Stimulated activated CD8-positive, alpha-beta memory T cell treated with anti-CD3 and anti-CD28 coated beads, Interleukin-2, amount 100 ng/mL, for 48 hours (primary cell): ENCODE measurements at regions not wholly inside any gene's neighbourhood (a gene's known extent, or its start where the extent isn't known, plus 50 kb on each side); places are given as distances from the start of the nearest gene placed in this dataset.

Experiments used
- DNase-seq, 2 donors: peaks; one replicate each; pipeline ENCODE4 v3.0.0-alpha.2; 2020; ENCODE audit warnings: low read depth in 2 of 2

DNA sequence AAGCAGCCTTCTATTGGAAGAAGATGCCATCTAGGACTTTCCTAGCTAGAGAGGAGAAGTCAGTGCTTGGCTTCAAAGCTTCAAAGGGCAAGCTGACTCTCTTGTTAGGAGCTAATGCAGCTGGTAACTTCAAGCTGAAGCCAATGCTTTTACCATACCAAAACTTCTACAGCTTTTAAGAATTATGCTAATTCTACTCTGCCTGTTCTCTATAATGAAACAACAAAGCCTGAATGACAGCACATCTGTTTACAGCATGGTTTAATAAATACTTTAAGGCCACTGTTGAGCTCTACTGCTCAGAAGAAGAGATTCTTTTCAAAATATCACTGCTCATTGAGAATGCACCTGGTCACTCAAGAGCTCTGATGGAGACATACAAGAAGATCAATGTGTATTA lies 951.9 kb upstream of the LRRN3 start:
- DNase-seq = no peak

DNA sequence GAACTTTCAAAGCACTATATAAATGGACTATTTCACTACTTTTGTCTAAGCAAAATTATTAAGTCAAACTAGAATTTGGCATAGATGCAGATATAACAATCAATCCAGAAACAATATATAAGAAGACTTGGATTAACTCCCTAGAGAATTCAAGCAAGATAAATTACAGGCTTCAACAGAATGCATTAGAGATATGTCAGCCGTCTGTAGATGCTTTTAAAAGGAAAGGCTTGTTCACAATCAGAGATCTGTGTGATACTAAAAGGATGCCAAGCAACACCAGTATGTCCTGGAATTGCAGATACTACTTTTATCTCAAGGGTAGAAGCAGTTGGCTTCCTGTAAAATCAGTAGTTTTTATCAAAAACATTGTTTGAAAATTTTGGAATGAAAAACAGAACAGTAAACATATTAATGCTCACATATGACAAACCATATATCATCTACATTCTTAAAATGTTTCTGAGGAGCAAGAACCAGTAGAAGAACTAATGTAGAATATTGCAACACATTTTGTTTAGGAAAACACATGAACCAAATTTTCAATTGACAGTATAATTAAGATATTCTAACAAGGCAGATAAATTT lies 947.9 kb upstream of the LRRN3 start:
- no peak for DNase-seq

- no peak for DNase-seq
Observed at GRCh38 chr7:110144599-110144998, 946.3 kb upstream of the LRRN3 start.

- DNase-seq = no peak
Observed at GRCh38 chr7:110148054-110148453, 942.9 kb upstream of the LRRN3 start.

GRCh38 chr7:110153222-110153621 lies 937.7 kb upstream of the LRRN3 start:
- DNase-seq = no peak

DNA sequence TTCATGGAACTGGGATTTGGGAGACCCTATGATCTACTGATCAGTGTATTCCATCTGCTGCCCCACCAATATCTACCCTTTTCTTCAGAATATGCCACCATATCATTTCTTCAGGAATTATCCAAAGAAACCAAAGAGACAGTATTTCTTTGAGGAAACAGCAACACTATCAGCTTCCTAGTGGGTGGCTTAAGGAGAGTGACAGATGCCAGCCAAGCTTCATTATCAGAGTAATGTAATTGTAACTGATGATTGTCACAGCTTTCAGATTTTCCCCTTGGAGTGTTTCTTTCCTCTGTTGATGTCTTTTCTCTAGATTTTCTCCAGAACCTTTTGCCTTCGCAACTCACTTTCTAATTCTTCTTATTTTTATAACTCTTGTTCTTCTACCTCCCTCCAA lies 934.4 kb upstream of the LRRN3 start:
- no peak for DNase-seq

- DNase-seq = no peak
Observed at GRCh38 chr7:110157631-110158362, 933.1 kb upstream of the LRRN3 start.

DNA sequence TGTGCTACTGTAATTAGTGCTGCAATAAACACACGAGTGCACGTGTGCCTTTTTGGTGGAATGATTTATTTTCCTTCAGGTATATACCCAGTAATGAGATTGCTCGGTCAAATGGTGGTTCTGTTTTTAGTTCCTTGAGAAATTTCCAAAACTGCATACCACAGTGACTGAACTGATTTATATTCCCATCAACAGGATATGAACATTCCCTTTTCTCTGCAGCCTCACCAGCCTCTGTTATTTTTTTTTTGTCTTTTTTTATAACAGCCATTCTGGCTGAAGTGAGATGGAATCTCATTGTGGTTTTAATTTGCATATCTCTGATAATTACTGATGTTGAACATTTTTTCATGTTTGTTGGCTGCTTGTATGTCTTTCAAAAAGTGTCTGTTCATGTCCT lies 922.9 kb upstream of the LRRN3 start:
- DNase-seq = no peak

DNA sequence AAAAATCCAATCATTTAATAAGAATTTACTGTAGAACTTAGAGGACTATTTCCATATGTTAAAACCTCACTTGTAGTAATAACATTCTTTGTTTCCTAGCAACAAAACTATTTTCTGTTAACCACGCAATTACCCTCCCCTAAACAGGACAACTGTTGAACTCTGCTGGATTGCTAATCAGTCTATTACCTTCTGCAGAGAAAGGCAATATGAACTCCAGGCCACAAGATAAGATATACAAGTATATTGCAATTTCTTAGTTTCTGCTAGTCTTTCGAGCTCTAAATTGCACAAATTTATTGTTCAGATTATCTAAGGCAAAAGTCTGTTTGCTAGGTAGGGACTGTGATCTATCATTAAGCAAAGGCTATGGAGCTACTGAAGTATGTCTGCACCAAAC lies 920.1 kb upstream of the LRRN3 start:
- no peak for DNase-seq

DNA sequence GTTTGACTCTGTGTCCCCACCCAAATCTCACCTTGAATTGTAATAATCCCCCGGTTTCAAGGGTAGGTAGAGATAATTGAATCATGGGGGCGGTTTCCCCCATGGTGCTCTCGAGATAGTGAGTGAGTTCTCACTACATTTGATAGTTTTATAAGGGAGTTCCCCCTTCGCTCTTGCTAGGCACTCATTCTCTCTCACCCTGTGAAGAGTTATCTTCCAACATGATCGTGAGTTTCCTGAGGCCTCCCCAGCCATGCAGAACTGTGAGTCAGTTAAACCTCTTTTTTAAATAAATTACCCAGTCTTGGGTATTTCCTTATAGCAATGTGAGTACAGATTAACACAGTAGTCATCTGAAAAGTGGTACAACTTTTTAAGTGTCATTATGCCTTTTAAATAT lies 913.5 kb upstream of the LRRN3 start:
- no peak for DNase-seq

- no peak for DNase-seq
Observed at GRCh38 chr7:110179037-110179436, 911.9 kb upstream of the LRRN3 start.

DNA sequence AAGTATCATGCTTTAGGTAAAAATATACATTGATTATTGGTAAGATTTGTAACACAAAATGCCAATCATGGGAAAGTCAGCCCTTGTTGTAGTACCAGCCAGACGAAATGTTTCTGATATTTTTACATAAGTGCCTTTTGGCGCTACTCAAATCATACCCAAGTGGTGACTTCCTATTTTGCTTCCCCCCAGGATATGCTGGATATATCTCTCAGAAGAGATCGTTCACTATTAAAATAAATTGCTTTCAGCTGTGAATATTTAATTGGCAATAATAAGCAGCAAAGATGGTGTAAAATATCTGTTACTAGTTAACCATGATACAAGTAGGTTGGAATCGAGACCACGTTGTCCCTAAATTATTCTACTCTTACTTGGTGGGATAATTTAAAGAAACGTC lies 909.2 kb upstream of the LRRN3 start:
- DNase-seq = no peak

DNA sequence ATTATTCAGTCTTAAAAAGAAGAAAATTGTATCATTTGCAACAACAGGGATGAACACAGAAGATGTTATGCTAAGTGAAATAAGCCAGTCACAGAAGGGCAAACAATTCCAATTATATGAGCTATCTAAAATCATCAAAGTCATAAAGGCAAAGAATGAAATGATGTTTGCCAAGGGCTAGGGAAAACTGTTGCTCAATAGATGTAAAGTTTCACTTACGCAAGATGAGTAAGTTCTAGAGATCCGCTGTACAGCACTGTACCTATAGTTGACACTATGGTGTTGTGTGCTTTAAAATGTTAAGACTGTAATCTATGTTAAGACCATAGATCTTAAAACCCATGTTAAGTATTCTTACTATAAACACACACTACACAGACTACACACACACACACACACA lies 904.6 kb upstream of the LRRN3 start:
- no peak for DNase-seq

- DNase-seq = no peak
Observed at GRCh38 chr7:110187877-110188554, 902.9 kb upstream of the LRRN3 start.

DNA sequence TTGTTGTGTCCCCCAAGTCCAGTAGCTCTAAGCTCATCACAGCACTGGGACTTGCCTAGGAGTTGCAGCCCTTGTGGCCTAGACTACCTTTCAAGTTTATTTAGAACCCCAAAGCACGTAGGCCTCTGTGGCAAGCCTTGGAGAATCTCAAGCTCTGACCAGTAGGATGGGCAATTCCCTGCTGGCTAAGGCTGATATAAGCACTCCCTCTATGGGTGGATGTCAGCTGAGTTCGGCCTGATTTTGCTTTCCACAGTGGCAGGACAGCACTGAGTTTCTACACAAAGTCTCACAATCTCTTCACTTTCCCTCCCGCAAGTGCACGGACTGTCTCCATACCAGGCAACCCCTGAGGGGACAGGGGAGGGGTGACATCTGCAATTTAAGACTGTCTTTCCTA lies 886.4 kb upstream of the LRRN3 start:
- no peak for DNase-seq

GRCh38 chr7:110205899-110206298 lies 885.0 kb upstream of the LRRN3 start:
- no peak for DNase-seq

GRCh38 chr7:110209884-110210283 lies 881.0 kb upstream of the LRRN3 start:
- no peak for DNase-seq

DNA sequence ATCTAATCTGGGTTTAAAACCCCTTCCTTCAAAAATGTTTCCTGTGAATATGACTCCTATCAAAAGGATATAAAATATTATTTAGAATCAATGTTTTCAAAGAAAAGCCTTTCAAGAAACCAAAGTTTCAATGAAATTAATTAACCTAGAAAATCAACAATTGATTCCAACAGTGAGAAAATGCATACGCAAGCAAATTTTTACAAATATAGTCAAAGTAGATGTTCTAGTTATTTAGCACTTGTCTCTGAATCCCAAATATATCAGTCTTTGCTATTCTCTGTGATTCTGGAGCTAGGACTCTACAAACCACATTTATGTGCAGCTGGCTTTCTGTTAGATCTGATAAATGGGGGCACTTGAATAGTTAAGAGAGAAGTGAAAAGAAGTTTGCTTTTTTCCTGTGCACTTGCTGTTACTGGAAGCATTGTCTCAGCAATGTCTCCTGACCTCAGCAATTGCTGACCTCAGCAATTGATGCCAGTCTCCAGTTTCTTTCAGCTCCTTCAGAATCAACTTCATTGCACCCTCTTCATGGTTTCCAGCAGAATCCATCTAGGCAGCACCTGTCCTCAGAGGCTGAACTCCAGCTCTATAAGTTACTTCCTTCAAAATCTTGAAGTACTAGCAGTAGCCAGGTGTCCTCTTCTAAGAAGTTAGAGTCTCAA lies 879.9 kb upstream of the LRRN3 start:
- no peak for DNase-seq

DNA sequence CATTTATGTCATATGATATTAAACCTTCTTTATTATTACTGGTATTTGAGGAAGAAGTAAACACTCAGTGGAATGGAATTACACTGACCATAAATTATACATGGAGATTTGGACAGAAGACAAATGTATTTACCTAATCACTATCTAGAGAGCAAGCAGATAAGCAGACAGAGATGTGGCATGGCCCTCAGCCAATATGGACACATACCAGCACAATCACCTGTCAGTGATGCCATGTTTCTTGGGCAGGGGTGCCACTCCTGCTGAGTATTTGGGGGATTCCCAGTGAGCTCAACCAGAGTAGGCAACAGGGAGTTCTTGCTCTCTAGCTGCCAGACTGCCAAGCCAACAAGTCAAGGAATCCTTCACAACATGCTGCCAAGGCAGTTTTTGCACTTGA lies 866.3 kb upstream of the LRRN3 start:
- DNase-seq = no peak

DNA sequence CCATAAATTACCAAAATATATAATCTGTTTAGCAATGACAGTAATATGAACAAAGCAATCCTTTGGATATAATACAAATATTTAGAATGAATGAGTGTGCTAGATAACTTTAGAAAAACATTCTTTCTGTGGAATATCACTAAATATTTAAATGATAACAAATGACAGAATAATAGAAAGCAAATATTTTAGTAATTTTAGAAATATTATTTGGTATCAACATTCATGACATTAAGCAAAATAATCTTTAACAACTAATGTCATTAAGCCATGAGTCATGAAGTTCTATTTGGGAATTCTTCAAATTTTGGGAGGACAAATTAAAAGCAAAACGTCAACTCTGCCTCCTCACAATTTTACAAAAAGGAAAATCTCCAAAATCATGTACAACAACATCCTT lies 844.8 kb upstream of the LRRN3 start:
- no peak for DNase-seq

DNA sequence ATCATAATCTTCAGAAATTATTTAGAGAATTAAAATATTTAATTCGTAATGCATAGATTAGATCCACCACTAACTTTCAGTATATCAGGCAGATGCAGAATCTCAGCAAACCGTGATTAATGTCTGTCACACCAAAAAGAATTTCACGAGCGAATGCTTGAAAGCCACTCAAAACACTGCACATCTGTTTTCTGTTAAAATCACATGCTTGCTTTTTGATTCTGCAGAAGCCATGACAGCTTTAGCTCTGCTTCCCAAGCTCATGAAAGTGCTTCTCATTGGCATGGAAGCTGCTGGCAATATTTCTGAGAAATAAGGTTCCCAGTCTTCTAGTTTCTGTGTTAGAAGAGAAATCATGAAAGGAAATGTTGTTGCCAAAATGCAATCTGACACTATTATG lies 837.8 kb upstream of the LRRN3 start:
- no peak for DNase-seq

GRCh38 chr7:110257673-110258072 lies 833.3 kb upstream of the LRRN3 start:
- DNase-seq = no peak

DNA sequence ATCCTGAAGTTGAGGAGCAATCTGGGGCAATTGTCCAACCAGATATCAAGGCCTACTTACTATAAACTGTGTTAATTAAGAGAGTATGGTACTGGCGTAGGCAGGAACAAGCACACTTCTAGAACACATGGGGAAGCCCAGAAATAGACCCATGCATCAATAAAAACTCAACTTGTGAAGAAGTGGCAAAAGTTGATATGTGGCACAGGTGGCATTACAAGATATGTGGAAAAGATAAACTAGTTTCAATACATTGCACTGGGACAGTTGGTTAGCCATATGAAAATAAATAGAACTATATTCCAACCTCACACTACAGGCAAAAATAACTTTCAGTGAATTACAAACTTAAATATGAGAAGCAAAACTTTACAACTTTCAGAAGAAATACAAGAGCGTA lies 828.7 kb upstream of the LRRN3 start:
- DNase-seq = no peak
